ENCODE measurements at regions not wholly inside any gene's neighbourhood (a gene's known extent, or its start where the extent isn't known, plus 50 kb on each side); places are given as distances from the start of the nearest gene placed in this dataset.
A peak's percentile ranks its signal among the peaks of the same experiment; 100 is the strongest.

DNA sequence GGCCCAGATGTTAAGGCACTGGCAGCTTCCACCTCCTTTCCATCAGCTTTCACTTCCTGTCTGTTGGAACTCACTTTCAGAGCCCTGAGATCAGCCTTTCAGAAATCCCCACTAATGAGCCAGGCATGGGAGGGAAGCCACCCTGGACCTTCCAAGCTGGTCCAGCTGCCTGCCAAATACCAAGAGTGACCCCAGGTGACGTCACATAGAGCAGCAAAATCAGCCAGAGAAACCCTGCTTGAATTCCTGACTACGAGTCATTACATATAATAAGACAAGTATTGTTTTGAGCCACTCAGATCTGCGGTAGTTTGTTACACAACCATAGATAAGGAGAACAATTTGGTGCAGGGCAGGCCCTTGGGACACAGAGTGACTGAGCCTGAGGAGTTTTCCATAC, 556.0 kb upstream of the JAG1 start:
- DNase-seq: peak; percentile 73

DNA sequence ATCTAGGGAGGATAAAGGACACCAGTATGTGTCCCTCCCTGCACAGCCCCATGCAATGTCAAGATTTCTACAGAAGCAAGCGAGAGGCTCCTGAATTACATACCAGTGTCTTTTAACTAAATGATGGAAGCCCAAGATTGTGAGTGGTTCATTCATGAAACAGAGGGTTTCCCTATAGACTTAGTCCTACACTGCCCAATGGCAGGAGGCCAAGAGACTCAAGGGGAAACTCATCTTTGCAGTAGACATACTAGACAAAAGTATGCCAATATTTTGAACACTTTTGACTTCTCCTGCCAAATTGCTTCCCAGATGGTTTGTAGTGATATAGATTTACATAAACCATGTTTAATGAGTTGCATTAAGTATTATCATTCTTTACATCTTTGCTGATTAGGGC, 557.2 kb upstream of the JAG1 start:
- DNase-seq: no peak

DNA sequence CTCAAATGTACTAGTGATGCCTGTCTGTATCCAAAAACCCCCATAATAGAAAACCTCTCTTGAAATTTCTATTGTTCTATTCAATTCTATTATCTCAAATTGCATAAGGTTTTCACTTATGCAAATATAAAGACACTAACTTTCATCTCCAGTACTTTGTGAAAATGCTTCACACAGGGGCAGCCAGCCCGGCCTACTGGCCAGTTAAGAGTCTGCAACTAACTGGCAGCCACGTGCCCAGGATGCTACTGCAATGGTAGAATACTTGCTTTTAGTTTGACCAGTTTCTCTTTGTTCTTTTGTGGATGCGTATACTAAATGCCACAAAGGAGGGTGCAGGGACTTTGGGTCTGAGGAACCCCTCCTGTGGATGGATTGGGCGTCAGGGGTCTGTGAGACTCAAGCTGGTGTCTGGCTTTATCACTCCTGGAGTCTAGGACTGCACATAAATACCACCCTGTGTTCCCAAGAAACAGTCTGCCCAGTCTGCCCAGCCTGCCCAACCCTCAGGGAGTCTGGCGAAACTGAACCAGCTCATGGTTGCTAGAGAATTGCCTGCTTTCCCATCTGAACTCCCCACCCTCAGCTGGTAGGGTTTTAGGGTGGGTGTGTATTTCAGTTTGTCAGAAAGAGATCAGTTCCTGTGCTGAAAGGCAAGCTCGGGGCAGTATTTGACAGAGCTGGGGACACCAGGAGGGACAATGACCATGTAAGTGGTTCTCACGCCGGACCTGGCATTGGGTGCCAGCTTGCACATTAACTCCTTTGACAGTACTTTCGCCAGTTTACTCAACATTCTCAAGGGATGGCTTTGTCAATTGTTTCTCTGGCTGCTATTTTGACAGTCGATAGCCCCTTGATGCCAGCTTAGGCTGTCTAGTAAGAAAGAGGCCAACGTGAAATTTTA, 558.2 kb upstream of the JAG1 start:
- no peak for DNase-seq

DNA sequence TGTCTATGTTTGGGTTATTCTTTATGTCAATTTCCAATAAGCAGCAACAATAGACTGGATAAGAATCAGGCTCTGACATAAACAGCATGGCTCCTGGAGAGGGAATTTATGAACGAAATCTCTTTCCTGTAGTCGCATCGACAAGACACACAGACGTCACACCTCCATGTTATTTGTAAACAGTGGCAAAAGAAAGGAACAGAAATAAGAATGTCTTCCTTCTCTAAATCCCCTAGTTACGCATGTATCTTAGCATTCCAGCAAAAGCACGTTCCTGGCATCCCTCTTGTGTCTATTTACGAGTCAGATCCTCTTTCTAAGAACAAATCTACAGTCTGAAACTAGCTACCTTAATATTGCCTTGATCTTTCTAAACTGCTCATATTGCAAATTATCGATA, 559.1 kb upstream of the JAG1 start:
- no peak for DNase-seq

DNA sequence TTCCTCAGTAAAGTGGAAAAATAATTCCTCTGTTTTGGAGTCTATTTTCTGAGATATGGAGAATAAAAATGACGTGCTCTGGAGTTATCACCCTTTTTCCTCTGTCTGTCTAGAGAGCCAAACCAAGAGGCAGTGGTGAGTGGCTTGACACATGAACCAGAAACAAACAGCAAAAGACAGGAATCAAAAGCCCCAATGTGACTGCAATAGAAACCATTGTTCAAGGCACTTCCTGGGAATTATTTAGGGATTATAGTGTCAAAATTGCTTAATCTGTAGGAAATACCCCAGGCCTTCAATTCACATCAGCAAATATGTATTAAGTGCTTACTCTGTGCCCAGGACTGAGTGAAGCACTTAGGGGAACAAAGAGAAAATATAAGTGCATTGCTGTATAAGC, 560.4 kb upstream of the JAG1 start:
- DNase-seq: no peak

DNA sequence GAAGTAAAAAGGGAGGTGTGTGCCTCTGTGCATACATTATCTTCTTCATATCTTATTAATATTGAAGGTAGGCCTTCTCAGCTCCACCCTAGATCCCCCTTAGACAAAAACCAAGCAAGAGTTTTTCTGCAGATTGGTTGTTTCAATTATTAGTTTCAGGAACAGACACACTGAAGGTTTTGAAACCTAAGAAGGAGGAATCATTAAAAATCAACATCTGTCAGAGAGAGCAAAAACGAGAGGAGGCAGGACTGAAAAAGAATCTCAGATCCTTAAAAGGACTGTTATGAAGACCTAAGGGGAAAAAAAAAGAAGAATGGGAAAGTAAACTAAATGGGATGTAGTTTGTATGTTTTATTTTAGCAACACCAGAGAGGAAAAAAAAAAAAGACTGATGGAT, 560.8 kb upstream of the JAG1 start:
- DNase-seq: no peak

DNA sequence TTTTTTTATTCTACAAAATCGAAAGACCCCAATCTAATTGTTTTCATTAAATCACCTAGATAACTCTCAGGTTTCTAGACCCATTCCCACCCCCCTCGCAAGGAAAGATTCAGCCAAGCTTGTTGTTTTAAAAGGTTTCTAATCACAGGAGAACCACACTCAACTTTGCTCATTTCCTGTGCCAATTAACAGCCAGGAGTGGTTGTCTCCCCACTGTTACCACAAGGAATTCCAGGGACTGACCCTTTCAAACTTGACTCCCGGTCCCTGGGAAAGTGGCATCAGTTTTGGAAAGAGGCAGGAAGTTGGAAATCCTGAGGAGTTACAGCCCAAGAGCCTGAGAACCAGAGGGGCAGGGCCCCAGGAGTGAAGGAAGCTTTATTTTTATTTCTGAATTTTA, 561.3 kb upstream of the JAG1 start:
- no peak for DNase-seq

DNA sequence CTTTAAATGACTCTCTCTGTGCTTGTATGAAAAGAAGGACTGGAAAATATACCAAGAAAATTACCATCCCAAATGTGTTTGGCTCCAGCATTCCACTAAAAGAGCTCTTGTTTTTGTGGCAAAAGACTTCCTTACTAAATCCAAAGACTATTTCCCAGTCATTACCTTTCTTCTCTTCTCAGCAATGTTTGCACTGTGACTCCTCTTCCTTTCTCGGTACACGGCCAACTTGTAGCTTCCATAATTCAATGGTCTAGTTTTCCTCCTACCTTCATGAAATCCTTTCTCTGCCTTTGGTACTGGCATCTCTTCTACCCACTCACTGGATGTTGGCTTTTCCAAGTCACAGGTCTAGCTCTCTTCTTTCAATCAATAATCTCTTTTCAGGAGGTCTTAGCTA, 568.5 kb upstream of the JAG1 start:
- DNase-seq: no peak

DNA sequence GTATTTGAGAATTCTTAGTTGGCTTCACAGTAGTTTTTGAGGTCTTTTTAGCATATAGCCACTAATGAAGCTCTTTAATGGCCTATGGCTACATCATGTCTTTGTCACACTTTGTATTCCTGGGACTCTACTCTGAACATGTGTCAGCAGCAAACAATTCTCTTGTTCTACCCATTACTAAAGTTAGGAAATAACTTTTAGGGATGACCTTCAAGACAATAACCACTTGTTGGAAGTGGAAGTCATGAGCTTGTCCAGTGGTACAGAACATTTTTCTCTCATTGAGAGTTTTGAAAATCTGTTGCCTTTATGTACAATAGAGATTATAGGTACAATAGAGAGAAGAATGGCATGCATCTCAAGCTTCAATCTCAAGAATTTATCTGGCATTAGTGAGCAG, 571.6 kb upstream of the JAG1 start:
- DNase-seq: no peak

DNA sequence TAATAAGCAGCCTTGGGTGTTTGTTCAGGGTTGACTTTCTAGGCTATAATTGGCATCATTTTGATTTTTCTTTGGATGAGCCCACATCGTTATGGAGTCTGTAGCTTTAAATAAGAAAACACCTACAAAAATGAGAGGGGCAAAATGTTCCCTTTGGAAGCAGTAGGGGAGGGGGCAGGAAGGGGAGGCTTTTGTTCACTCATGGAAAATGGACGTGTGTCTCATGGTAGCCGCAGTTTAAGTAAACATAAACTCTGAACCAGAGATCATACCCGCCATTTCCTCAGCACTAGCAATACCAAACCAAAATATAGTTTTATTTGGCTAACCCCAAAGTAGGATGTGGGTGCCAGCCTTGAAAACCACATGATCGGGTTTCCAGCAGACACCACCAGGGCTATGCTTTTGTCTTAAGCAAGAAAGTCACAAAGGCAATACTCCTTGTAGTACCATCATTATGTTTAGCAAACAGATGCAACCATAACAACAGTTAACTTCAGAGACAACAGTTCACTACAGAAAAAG, 572.5 kb upstream of the JAG1 start:
- peak; percentile 81 for DNase-seq

DNA sequence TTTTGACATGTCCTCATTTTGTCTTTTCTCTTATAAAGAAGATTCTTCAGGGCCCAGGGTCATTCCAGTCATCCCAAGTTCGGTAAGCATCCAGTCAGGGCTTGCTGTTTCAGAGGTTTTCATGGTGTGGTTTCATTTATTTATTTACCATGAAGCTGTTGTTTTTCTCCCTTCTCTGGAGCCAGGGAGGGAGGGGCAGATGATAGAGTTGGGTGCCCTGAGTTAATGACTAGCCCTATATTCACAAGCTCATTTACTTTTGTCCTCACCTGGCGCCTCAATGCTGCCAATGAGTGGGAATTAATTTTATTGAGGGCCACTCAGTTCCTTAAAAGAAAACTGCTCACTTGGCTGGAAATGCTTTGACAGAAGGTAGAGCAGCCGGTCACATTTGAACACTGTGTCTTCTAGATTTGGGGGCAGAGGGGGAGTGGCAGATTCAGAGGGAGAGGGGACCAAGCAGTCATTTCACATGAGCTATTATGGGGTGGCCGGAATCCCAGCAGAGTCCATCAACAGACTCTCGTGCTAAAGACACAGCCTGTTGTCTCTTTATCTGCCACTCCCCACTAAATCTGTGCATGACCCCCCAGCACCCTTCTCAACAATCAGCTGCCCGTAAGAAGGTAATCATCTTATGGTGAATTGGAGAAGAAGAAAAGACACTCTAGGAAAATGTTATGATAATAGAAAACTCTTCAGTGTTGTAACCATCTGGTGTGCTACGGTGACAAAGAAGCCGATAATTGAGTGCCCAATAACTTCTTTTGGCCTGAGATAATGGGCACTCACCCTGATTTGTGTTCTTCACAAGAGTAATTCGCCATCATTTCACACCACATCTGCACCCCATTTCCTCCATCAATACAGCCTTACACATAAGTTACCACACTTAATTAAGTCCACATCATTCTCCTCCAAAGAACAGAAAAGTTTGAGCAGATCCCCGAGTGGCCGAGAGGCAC, 573.5 kb upstream of the JAG1 start:
- DNase-seq: no peak

DNA sequence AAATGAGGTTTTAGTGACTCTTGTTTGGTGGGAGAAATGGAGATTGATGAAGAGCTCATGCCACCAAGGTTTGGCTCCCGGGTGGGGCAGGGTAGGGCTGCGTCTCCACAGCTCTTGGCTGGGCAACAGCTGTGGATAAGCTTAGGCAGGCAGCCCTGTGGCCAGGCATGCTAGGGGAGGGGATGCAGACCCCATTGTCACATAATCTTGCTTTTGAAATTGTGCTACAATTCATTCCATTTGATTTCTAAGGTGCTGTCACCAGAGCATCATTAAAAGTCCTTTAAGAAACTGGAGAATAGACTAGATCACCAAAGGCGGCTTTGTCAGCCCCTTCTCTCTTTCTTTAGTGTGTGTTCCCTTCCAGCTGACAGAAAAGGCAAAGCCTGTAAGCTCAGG, 574.2 kb upstream of the JAG1 start:
- no peak for DNase-seq

DNA sequence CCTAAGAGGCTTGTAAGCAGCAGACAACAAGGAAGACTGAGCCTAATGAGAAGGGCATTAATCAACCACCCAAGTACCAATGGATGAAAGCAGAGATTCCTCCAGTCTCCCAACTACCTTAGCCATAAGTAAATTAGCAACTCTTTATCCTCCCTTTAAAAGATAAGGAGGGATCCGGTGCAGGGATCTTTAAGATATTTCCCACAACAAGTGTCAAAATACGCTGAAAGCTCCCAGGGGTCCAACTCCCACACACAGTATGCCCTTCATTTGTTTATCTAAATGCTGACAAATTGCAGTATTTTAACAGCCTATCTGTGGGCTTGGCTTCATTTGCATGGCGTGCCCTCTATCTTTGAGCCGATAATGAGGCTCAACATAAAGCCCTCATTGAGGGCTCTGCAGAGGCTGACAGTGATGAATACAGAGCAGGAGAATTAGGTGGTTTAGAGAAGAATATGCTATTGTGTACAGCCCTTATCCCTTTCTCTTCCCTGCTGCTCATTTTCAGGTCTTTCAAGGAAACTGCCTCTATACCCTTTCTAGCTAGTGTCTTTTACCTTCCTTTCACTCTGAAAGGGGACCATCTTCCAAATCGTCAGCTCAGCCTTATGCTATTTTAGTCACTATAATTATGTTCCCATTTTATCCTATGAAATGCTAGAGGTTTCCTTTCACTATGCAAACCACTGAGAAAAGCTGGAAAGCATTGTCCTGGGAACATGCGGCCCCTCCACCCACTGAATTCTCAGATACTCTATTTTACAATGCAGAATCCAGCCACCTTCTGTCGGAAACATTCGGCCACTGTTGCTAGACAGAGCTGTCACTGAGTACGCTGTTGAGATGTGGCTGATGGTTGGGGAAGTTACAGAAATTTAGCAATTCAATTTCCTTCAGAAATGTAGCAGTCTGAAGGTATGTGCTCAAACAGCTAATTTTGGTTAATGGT, 575.2 kb upstream of the JAG1 start:
- peak; percentile 6 for DNase-seq

DNA sequence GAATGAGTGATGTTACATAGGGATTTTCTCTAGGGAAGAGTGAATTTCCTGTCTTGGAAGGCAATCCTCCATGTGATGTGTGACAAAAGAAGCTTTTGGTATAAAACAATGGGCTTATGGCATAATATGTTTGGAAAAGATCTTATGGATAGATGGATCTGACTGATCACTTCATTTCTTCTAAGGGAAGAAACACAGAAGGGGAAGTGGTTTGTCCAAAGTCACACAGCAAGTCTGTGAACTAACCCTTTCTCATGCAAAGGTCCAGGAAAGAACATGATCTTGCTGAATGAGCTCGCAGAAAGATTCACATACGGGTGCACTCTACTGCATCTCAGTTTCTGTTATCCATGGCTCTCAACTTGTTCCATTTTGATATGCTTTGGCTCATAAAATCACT, 575.9 kb upstream of the JAG1 start:
- peak; percentile 43 for DNase-seq

DNA sequence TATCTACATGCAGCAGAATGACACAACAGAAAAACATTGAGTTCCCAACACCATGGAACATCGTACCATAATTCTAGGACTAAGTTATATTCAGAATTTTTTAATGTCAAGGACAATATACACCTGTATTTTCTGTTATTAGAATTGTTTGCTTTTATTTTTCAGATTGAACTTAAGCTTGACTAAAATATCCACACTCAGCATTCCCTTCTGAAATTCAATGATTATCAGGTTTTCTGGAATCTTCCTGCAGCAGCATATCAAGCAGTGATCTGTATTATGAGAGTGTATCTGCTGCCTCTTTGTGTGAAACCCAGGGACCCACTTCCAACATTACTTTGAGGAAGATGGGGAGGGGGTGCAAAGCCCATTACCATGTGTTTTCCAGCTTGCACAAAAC, 578.6 kb upstream of the JAG1 start:
- DNase-seq: no peak

DNA sequence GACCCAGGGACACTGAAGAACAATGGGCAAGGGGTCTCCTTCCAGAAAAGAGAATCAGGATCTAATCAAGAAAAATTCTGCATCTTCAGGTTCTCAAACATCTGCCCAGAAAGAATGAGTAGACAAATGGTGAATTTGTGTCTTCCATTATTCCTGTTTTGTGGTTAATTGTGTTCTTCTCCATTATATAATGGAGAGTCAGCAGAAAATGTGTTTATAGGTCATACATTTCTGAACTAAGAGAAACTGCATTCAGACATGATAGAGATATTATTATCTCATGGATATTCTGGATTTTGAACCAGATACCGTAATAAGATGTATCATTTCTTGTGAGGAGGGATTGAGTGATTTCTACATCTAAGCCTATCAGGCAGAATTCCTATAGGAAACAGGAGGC, 581.7 kb upstream of the JAG1 start:
- no peak for DNase-seq

DNA sequence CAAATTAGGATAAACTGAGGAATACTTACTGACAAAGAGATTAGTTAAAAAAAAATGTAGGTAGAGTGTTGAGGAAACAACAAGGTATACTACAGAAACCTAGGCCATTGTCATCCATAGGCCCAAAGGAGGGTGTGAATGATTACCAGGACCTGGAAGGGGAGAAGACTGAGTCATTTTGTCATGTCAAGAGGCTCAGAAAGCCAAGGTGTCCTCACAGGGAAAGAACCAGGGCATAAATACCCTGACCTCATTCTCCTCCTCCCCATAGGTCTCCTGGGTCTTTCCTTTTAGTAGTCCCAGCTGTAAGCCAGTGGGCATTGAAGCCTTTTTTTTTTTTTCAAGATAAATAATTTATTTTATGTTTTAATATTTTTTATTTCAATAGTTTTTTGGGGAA, 582.1 kb upstream of the JAG1 start:
- no peak for DNase-seq

DNA sequence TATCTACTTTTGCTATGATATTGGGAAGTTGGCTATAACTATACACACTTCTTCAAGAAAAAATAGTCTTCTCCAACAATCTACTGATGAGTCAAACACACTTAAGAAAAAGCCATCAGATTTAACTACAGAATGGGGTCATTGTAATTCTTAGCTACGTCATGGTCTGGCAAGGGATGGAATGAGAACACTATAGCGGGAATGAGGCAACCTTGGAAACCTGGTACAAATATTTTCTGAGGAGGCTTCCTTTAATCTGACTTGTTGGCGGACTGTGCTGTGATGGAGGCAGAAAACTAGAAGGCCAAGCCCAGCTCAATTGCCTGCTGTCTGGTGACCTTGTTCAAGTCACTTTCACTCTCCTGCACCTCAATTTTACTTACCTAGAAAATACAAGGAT, 586.8 kb upstream of the JAG1 start:
- no peak for DNase-seq

DNA sequence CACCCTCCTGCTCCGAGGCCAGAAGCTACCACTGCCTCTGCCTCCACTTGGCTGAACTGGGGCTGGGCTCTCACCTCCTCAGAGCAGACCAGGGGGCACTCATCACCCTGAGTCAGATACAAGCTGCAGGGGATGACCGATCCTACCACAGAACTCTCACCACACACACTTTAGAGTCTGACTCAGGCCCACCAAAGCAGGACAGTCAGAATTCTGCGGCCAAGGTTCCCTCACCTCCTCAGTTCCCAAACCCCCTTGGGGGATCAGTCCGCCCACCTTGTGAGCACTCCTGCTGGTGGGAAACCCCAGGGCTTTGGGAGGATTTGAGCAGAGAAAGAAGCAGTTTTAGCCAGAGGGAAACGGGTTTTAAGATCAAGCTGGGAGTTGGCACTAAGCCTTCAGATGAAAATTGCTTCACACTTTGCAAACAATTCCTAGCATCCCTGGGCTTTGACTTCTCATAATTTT, 587.8 kb upstream of the JAG1 start:
- no peak for DNase-seq

DNA sequence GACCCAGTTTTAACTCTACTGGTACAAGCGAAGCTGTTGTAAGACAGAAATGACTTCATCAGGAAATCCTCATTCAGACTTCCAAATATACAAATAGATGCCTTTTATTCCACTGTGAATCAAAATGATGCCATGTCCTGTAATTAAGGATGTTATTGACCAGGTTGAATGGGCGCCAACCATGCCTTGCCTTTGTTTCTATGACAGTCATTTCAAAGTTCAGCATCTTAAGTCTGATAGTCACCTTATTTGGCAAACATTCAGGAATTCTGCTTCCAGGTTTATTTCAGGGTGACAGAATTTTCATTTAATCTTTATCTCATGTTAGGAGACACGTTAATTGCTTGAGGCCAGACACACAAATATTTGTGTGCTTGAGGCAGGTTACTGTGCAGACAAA, 592.8 kb upstream of the JAG1 start:
- DNase-seq: no peak

DNA sequence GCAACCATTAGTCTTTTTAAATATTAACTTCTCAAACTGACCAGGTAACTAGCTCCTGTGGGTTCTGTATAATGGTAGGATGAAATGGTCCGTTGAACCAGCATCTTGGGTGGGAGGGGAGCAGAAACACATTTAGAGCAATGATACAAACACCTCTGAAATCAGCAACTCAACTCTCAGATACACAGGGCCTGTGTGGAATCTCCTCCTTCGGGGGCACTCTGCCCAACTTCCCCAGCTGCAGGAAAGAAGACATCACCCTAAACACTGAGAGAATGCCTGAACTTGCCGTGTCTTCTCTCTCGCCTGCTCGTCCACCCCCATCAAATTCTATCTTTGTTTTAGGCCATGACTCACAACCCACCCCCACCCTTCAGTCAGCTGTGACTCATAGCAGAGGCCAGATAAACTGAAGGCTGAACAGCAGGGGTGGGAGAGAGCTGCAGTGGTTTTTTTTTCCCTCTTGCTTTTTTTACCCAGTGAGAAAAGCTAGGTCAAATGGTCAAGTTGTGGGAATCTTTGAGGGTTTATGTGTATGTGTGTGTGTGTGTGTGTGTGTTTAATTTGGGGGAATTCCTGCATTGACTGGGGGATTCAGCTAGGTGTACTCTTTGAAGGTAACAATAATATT, 593.4 kb upstream of the JAG1 start:
- peak; percentile 69 for DNase-seq

DNA sequence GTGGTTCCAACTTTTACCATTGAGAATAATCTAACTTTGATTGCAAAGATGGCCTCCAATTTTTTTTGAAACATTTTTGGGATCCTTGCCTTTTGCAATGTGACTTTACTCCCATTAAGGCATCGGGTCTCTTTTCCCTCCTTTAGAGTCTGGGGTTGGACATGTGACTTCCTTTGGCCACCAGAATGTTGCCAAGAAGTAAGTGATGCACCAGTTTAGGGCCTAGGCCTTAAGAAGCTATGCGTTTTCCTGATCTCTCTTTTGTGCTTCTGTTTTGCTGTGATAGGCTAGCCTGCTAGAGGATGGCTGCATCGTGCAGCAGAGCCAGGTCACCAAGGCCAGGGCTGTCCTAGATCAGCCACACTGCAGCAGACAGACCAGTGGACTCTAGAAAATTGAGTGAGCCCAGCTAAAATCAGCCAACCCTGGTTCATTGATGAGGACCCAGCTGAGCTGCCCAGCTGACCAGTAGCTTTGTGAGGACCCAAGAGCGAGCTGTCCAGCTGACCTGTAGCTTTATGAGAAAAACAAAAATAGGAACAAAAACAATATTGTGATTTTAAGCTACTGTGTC, 594.0 kb upstream of the JAG1 start:
- DNase-seq: no peak
